ENCODE measurements at regions not wholly inside any gene's neighbourhood (a gene's known extent, or its start where the extent isn't known, plus 50 kb on each side); places are given as distances from the start of the nearest gene placed in this dataset.

GRCh38 chr2:67783026-67783425, 279.8 kb downstream of the C1D start:
- no peak for DNase-seq

GRCh38 chr2:67790622-67791021, 272.2 kb downstream of the C1D start:
- no peak for DNase-seq

- no peak for DNase-seq
Observed at GRCh38 chr2:67792191-67792590, 270.6 kb downstream of the C1D start.

GRCh38 chr2:67792681-67793091, 270.1 kb downstream of the C1D start:
- no peak for DNase-seq

GRCh38 chr2:67797801-67798540, 264.8 kb downstream of the C1D start:
- DNase-seq: no peak

GRCh38 chr2:67798541-67799160, 264.2 kb downstream of the C1D start:
- DNase-seq: no peak

GRCh38 chr2:67799886-67800285, 262.9 kb downstream of the C1D start:
- DNase-seq: no peak

- no peak for DNase-seq
Observed at GRCh38 chr2:67802291-67802690, 260.5 kb downstream of the C1D start.

- DNase-seq: no peak
Observed at GRCh38 chr2:67802824-67803223, 260.0 kb downstream of the C1D start.

- DNase-seq: no peak
Observed at GRCh38 chr2:67806816-67807215, 256.0 kb downstream of the C1D start.

GRCh38 chr2:67808112-67808511, 254.7 kb downstream of the C1D start:
- no peak for DNase-seq

- DNase-seq: no peak
Observed at GRCh38 chr2:67812682-67813081, 250.1 kb downstream of the C1D start.

- DNase-seq: no peak
Observed at GRCh38 chr2:67823726-67824125, 239.1 kb downstream of the C1D start.

- no peak for DNase-seq
Observed at GRCh38 chr2:67824186-67824585, 238.6 kb downstream of the C1D start.

GRCh38 chr2:67825476-67825875, 237.3 kb downstream of the C1D start:
- no peak for DNase-seq

- no peak for DNase-seq
Observed at GRCh38 chr2:67828066-67828465, 234.7 kb downstream of the C1D start.

- DNase-seq: no peak
Observed at GRCh38 chr2:67829470-67829869, 233.3 kb downstream of the C1D start.

- DNase-seq: no peak
Observed at GRCh38 chr2:67833632-67834031, 229.2 kb downstream of the C1D start.

GRCh38 chr2:67834482-67834881, 228.3 kb downstream of the C1D start:
- DNase-seq: no peak

- no peak for DNase-seq
Observed at GRCh38 chr2:67835266-67835665, 227.5 kb downstream of the C1D start.

GRCh38 chr2:67836866-67837265, 225.9 kb downstream of the C1D start:
- no peak for DNase-seq

- no peak for DNase-seq
Observed at GRCh38 chr2:67838205-67838604, 224.6 kb downstream of the C1D start.

- DNase-seq: no peak
Observed at GRCh38 chr2:67839242-67839641, 223.6 kb downstream of the C1D start.

- DNase-seq: no peak
Observed at GRCh38 chr2:67839668-67840067, 223.1 kb downstream of the C1D start.

All from NCI-H1417 treated with DMSO at 0.1 percent for 48 hours (cell line).